GM21367 (cell line): ENCODE measurements at regions not wholly inside any gene's neighbourhood (a gene's known extent, or its start where the extent isn't known, plus 50 kb on each side); places are given as distances from the start of the nearest gene placed in this dataset.
"Not testable (repeated sequence)": the region's sequence is repeated elsewhere in the genome, so short reads cannot be mapped to it uniquely, and the experiment has no call there.

Experiments used
- ATAC-seq: cut with Tn5 transposase; IDR thresholded peaks from one replicate; pipeline ENCODE4 v1.9.1; 2021; ENCODE audit not compliant: unreplicated experiment

DNA sequence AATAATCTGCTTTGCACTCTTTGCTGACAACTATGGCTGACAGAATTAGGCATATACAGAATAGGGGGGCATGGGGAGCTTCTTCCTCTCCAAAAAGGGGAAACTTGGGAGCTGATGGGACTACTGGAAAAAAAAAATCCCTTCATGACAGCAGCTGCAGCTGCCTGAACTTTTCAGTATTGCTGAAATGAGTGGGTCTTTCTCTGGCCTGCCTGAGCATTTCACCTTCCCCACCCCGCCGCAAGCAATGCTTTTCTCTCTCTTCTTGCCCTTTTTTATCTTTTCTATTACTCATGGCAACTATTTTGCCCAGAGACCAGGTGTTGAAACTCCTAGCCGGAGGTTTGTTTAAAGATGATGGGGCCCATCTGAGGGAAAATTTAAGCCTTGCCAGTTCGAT is 244.9 kb downstream of the SEMA3D start:
- no peak for ATAC-seq

DNA sequence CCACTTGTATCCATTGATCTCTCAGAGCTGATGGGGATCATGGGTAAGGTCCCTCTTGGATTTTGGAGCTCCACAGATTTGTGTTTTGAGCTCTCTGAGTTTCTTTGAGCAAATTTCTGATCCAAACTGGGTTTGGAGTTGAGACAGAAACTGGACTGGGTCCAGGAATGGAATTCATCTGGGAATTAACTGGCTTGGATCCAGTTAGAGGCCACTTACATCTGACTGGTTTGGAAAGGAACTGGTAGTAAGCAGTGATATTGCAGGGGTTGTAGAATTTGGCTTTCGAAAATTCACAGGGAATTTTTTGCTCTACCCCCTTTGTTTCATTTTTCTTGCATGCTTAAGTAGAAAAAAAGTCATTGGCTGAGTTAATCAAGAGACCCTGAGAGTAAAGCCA is 245.6 kb downstream of the SEMA3D start:
- ATAC-seq: no peak

DNA sequence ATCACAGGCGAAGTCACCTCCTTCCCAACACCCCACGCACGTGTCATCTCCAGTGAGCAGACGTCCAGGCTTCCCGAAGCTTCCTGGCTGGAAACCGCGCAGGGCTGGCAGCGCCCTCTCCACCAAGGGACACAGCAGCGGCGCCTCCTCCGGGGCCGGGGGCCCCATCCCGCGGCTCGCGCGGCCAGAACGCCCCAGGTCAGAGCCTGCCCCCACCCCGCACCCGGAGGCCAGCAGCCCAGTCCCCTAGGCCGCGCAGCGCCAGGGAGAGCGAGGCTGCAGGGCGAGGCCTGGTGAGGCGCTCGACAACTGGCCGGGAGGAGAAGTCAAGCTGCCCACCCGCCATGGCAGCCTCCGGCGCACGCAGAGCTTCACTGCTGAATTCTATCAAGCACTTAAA is 247.0 kb downstream of the SEMA3D start:
- no peak for ATAC-seq

DNA sequence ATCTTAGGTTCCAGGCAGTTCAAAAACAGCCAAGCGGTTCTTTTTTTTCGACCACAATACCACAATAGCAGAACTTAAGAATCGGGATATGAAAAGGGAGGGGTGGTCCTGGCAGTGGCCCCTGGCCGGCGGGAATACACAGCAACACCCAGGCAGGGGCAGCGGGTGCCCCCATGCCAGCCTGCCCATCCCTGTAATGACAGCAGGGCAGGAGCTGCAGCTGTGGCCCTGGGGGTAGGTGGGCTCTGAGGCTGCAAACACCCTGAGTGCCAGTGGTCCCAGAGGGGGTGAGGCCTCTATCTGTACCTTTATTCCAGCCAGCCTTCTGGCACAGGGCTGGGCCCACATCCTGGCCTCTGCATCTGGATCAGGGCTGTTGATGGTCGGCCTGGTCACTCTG is 247.4 kb downstream of the SEMA3D start:
- no peak for ATAC-seq

DNA sequence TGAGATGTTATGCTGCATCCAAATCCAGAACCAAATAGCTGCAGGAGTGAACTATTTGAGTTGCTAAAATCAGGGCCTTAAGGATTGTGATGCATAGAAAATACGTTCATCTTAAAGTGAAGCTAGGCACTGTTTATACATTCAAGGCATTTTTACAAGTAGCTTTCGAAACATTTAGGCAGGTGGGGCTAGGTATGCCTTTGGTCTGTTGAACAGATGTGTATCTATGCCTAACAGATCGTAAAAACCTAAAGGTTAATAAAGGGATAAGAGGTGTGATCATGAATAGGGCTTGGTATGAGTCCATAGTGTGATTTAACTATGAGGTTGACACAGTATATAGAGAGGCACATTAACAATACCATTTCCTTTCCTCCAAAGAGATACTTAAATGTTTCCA is 262.5 kb downstream of the SEMA3D start:
- no peak for ATAC-seq

DNA sequence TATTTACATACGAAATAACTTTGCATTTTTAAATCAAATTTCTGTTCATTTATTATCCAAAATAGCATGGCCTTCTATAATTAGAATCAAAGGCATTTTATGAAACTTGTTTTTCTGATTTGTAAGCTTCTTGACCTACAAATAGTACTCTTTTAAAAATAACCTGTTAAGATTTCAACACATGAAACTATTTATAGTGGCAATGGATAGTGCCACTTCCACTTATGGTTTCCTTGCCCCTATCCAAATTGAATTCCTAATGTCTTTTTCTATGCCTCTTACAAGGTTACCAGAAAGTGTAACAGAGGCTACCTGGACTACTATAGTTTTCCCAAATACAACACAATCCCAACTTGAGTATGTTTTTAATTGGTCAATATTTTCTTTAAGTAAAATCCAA is 263.5 kb downstream of the SEMA3D start:
- ATAC-seq: no peak

DNA sequence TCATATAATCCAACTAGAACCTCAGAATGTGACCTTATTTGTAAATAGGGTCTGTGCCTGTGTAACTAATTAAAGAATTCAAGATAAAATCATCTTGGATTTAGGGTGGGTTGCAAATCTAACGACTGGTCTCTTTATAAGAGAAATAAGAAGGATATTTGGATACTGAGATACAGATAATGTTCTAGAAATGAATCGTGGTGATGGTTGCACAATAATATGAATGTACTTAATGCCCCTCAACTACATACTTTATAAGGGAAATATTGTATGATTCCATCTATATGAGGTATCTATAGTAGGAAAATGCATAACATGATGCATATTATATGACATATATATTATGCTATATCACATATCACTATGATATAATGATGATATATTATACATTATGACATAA is 265.7 kb downstream of the SEMA3D start:
- no peak for ATAC-seq

DNA sequence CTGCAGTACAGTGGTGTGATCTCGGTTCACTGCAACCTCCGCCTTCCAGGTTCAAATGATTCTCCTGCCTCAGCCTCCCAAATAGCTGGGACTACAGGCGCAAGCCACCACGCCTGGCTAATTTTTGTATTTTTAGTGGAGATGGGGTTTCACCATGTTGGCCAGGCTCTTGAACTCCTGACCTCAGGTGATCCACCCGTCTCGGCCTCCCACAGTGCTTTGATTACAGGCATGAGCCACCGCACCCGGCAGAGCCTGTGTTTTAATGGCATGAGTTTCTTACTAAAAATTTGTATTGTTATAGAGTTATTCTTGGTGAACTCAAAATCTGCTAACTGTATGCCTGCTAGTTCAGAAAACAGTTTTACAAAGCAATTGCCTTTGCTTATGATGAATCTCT is 269.9 kb downstream of the SEMA3D start:
- ATAC-seq: not testable (repeated sequence)

DNA sequence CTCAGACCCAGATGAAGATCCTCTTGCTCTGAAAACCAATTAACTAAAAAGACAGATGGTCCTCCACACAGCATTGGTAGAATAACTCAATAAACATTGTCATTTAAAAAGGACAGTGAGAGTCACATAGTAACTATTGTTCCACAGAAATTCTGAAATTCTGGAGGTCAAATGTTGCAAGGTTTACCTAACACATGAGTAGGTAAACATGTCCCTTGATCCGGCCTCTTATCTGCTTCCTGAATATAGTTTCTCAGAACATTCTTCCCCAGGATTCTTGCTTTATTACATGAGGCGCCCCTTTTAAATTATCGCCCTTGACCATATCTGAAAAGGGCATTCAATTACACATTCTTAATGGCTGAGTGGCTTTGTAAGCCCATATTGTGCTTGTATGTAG is 270.7 kb downstream of the SEMA3D start:
- ATAC-seq: no peak

DNA sequence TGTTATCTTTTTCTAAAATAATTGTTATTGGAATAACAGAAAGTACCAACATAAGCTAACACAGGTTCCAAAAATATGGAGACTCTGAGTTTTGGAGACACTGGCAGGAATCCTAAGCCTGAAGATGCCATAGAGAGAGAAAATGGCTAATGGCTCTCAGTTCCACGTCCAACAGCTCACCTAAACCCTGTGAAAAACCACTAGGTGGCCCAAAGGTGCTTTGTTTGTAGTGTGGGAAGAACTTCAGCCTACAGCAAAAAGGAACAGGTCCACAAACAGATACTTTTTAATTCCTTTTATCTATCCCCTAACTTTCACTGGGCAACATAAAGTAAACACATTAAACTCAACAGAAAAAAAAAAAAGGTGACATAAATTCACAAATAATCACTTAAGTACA is 272.3 kb downstream of the SEMA3D start:
- ATAC-seq: no peak

DNA sequence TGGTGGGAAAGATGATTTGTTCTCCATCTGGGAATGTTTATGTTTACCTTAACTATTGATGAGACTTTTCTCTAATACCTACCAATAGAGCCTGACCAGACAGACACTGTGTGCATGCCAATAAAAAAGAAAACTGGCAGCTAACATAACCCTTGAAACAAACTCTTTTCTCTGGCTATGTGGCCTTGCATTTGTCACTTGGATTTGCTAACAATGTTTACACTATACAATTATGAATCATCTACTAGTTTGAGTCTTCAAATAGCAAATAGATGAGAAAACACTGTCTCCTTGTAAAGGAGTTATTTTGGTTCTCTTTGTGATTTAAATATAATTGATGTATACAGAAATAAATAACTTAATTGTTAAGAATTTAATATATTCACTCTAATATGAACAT is 273.1 kb downstream of the SEMA3D start:
- ATAC-seq: no peak

DNA sequence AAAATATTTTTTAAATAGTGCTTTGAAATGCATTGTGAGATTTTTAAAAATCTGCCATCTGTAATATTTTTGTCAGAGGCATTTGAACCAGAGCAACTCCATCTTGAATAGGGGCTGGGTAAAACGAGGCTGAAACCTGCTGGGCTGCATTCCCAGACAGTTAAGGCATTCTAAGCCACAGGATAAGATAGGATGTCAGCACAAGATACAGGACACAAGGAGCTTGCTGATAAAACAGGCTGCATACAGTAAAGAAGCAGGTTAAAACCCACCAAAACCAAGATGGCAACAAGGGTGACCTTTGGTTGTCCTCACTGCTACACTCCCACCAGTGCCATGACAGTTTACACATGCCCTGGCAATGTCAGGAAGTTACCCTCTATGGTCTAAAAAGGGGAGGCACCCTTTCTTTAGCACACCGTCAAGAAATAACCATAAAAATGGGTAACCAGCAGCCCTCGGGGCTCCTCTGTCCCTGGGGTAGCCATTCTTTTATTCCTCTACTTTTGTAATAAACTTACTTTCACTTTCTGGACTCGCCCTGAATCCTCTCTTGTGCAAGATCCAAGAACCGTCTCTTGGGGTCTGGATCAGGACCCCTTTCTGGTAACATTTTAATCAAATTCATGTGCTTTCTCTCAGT is 273.7 kb downstream of the SEMA3D start:
- ATAC-seq: no peak

DNA sequence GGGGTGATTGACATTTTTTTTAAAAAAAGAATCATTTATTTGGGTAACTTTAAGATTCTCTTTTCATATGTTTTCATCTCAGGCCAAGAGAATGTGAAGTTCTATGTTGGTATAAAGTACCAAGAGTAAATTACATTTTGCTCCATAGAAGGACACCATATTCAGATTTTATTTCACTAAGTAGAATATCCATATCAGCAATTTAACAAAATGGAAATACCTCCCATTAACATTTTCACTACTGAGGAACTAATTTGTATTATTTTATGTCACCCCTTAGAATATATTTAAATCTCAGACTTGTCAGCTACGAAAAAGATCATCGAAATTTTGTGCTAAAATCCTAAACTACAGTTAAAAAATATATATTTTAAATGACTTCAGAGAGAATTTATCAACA is 274.3 kb downstream of the SEMA3D start:
- no peak for ATAC-seq

DNA sequence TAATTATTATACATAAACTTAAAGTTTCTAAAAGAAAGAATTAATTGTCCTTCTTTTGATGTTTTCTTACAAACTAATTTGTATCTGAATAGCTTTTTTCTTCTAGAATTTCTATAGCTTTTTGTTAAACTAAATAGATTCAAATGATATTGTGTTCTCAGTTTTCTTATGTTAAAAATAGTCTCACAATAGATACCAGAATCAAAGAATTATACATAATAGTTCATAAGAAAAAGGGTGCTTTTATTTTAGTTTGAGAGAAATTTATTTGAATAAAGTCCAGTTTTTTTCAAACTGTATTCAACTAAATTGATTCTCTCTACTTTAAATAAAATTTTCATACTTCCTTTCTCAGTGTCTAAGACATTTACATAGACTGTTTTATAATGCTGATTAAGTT is 274.8 kb downstream of the SEMA3D start:
- no peak for ATAC-seq

DNA sequence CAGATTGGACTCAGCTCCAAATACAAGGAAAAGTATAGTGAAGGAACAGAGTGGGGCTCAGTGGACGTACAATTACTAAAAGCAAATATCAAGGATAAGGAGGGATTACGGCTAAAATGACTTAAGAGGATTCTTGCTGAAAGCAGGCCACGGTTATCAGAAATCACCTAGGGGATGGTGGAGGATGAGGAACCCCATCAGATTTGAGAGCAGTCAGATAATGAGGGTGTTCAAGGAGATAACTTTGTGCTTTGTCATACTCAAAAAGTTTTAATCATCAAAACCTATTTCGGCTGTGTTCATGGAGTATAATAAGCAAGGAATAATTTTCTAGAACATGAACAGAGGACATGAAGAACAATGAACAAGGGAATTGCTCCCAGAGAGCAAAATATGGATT is 275.8 kb downstream of the SEMA3D start:
- no peak for ATAC-seq

DNA sequence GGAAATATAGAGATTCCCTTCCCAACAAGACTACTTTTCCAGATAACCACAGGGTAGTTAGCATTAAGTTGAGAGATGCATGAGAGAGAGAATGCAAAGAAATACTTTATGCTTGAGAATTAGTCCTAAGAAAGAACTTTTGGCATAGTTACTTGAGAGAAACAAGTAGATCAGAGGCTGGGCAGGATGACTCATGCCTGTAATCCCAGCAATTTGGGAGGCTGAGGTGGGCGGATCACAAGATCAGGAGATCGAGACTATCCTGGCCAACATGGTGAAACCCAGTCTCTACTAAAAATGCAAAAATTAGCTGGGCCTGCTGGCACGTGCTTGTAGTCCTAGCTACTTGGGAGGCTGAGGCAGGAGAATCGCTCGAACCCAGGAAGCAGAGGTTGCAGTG is 276.5 kb downstream of the SEMA3D start:
- not testable (repeated sequence) for ATAC-seq

DNA sequence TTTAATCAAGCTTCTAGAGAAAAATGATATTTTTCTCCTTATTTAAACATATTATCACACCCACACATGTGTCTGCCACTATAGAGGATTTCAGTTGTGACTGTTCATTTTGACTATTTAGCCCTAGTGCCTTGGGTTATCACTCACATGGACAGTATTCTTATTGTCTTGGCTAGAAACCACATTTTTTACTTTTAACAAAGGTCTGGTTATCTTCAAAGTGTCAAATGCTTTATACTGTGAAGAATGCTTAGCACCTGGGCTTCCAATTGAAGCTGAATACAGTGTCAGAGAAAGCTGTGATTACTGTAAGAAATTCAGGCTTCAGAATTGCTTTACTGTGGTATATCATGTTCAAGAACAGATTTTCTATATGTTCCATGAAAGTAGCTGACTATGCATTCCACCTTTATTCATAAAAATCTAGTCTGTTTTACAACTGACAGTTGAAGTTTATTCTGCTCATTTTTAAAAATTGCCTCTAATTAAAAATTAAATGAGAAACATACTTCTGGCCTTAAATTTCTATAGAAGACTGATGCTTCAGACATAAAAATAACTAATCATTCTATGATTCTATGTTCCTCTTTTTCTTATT is 278.6 kb downstream of the SEMA3D start:
- no peak for ATAC-seq

DNA sequence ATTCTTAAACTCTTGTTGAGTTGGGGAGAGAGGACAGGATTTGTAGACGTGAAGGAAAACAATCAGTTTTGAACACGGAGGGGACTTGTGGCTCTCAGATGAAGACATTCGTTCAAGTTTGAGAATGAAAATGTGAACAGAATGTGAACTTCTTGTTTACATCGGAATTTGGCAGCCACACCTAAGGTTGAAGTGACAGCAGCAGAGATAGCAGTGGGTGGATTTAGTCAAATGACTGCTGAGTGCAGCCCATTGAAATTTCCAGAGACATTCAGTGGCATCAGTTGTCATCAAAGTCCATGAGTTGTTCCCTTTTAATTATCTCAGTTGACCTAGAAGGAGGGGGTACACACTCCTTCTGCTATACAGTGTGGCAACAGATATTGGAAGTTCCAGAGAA is 280.0 kb downstream of the SEMA3D start:
- ATAC-seq: no peak

DNA sequence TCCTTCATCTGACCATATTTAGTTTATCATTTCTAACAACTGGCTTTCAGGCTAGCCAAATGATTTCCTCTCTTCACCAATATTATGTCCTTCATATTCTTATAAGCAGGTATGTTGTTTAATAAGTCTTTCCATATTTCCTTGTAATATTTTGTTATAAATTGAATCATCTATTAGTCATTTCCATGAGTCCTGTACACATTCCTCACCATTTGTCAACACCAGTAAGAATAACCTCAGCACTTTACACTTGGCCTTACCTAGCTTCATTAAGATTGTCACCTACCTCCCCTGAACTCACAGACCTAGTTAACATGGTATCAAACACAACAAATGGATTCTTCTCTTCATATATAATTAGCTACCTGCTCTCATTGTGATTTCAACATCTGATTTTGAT is 282.3 kb downstream of the SEMA3D start:
- no peak for ATAC-seq

DNA sequence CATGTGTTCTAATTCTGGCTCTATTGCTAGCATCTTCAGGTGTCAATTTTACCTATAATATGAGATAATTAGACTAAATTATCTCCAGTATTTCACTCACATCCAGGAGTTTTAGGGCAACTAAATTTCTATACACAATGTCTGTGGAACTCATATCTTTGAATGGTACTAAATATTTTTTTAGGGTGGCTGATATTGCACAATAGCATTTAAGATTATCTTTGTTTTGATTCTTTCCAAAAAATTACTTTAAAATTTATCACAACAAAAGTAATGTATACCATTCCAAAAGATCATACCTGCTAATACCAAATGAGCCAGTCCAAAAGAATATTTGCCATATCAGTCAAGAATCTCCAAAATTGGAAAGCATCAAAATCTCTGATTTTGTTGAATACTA is 285.5 kb downstream of the SEMA3D start:
- ATAC-seq: no peak

DNA sequence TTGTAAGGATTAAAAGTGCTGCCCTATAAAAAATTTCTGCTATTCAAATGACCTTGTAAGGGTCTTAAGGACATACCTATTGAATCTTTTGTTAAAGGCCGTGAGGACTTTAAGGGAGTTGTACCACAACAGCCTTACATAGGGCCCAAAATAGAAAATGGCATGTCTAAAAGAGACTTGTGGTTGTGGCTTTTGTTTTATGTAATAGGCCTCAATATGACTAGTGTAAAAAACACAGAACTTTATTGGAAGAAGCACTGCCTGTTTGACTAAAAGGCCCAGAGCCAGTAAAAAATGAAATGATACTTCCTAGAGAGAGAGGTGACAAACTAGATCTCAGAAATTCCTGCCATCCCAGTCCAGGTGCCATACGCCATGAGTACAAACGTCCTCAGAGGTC is 286.6 kb downstream of the SEMA3D start:
- ATAC-seq: no peak

DNA sequence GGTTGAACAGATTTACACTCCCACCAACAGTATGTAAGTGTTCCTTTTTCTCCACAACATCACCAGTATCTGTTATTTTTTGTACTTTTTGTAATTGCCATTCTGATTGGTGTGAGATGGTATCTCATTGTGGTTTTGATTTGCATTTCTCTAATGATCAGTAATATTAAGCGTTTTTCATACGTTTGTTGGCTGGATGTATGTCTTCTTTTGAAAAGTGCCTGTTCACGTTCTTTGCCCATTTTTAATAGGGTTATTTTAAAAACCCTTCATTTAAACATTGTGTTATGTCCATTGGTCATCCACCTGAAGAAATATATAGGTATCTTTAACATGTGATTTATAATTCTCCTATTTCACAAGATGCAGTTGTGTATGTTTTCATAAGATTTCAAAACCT is 291.3 kb downstream of the SEMA3D start:
- ATAC-seq: no peak

DNA sequence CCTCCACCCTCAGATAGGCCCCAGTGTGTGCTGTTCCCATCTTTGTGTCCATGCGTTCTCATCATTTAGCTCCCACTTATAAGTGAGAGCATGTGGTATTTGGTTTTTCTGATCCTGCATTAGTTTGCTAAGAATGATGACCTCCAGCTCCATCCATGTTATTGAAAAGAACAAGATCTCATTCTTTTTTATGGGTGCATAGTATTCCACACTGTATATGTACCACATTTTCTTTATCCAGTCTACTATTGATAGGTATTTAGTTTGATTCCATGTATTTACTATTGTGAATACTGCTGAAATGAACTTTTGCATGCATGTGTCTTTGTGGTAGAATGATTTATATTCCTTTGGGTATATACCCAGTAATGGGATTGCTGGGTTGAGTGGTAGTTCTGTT is 303.3 kb downstream of the SEMA3D start:
- ATAC-seq: not testable (repeated sequence)
